ENCODE measurements at regions not wholly inside any gene's neighbourhood (a gene's known extent, or its start where the extent isn't known, plus 50 kb on each side); places are given as distances from the start of the nearest gene placed in this dataset.

GRCh38 chr12:115871714-115872113, 405.8 kb downstream of the MED13L start:
- no peak for DNase-seq (ENCODE audit: low spot score in 2 of 2)
- TF ChIP-seq CTCF (IDR thresholded peaks at IDR 0.05) (no peak), POLR2A (IDR thresholded peaks at IDR 0.05) (no peak)
- 55 to 60% methylated on average over 3 of the region's 3 CpGs for WGBS, 2 donors
- intact Hi-C loops (cut with DNase I; ENCODE audit: low total_unique reads), result no loop called here
- H3K4me3 ChIP-seq (ENCODE audit: low read depth, poor library complexity, severe bottlenecking), result no peak overlapping the region

GRCh38 chr12:115870510-115870909, 407.0 kb downstream of the MED13L start:
- DNase-seq (ENCODE audit: low spot score in 2 of 2), result no peak
- no peak overlapping the region for H3K4me3 ChIP-seq (ENCODE audit: low read depth, poor library complexity, severe bottlenecking)
- intact Hi-C loops (cut with DNase I; ENCODE audit: low total_unique reads), result no loop called here
- WGBS, 2 donors, result 17 to 39% methylated on average over 4 of the region's 4 CpGs
- TF ChIP-seq CTCF (IDR thresholded peaks at IDR 0.05) (no peak), POLR2A (IDR thresholded peaks at IDR 0.05) (no peak)

- H3K4me3 ChIP-seq (ENCODE audit: low read depth, poor library complexity, severe bottlenecking), result no peak overlapping the region
- 58 to 60% methylated on average over 4 of the region's 4 CpGs for WGBS, 2 donors
- intact Hi-C loops (cut with DNase I; ENCODE audit: low total_unique reads), result no loop called here
- TF ChIP-seq POLR2A (IDR thresholded peaks at IDR 0.05), result no peak
- no peak for TF ChIP-seq CTCF (IDR thresholded peaks at IDR 0.05)
- DNase-seq (ENCODE audit: low spot score in 2 of 2), result no peak
Observed at GRCh38 chr12:115870021-115870420, 407.5 kb downstream of the MED13L start.

- TF ChIP-seq POLR2A (IDR thresholded peaks at IDR 0.05), result no peak
- no peak for TF ChIP-seq CTCF (IDR thresholded peaks at IDR 0.05)
- intact Hi-C loops (cut with DNase I; ENCODE audit: low total_unique reads), result no loop called here
- no peak for DNase-seq (ENCODE audit: low spot score in 2 of 2)
- no peak overlapping the region for H3K4me3 ChIP-seq (ENCODE audit: low read depth, poor library complexity, severe bottlenecking)
- WGBS, 2 donors, result 76 to 80% methylated on average over 5 of the region's 5 CpGs
Observed at GRCh38 chr12:115869604-115870003, 407.9 kb downstream of the MED13L start.

- no peak for TF ChIP-seq POLR2A (IDR thresholded peaks at IDR 0.05)
- no peak for TF ChIP-seq CTCF (IDR thresholded peaks at IDR 0.05)
- WGBS, 2 donors, result 77 to 84% methylated on average over 6 of the region's 6 CpGs
- DNase-seq (ENCODE audit: low spot score in 2 of 2), result no peak
- no peak overlapping the region for H3K4me3 ChIP-seq (ENCODE audit: low read depth, poor library complexity, severe bottlenecking)
- intact Hi-C loops (cut with DNase I; ENCODE audit: low total_unique reads), result no loop called here
Observed at GRCh38 chr12:115868624-115869023, 408.9 kb downstream of the MED13L start.

- intact Hi-C loops (cut with DNase I; ENCODE audit: low total_unique reads), result no loop called here
- TF ChIP-seq CTCF (IDR thresholded peaks at IDR 0.05) (no peak), POLR2A (IDR thresholded peaks at IDR 0.05) (no peak)
- WGBS, 2 donors, result 79 to 82% methylated on average over 4 of the region's 4 CpGs
- no peak overlapping the region for H3K4me3 ChIP-seq (ENCODE audit: low read depth, poor library complexity, severe bottlenecking)
- no peak for DNase-seq (ENCODE audit: low spot score in 2 of 2)
Observed at GRCh38 chr12:115867854-115868253, 409.6 kb downstream of the MED13L start.

Data from lower leg skin (tissue), 4 donors.